ENCODE measurements at regions not wholly inside any gene's neighbourhood (a gene's known extent, or its start where the extent isn't known, plus 50 kb on each side); places are given as distances from the start of the nearest gene placed in this dataset.
A peak's percentile ranks its signal among the peaks of the same experiment; 100 is the strongest.

- H3K36me3 ChIP-seq: no peaks in the 10 kb centered on the region
- no peak overlapping the region for H3K27ac ChIP-seq
- no peak for DNase-seq (ENCODE audit: low spot score)
- no peaks in the 10 kb centered on the region for H4K20me1 ChIP-seq (ENCODE audit: low read depth)
- no peak overlapping the region for H3K9ac ChIP-seq
- no peak overlapping the region for H3K4me3 ChIP-seq
- H3K9me3 Mint-ChIP-seq: peaks cover 15% of the 10 kb centered on the region
- H2AFZ ChIP-seq (replicated peaks): no peak overlapping the region
- peaks cover 7% of the 10 kb centered on the region for H3K4me1 Mint-ChIP-seq
- no peaks in the 10 kb centered on the region for H3K4me1 ChIP-seq
- H3K79me2 ChIP-seq (ENCODE audit: low read depth): no peaks in the 10 kb centered on the region
- no peaks in the 10 kb centered on the region for H3F3A ChIP-seq (ENCODE audit: low read depth)
- H3K36me3 Mint-ChIP-seq: peaks cover 6% of the 10 kb centered on the region
- H3K9me3 ChIP-seq (ENCODE audit: low read depth): no peaks in the 10 kb centered on the region
- no peak overlapping the region for H3K4me3 Mint-ChIP-seq
- no peak overlapping the region for H3K4me2 ChIP-seq
- no peaks in the 10 kb centered on the region for H3K27me3 ChIP-seq
- TF ChIP-seq, protein P1, sequence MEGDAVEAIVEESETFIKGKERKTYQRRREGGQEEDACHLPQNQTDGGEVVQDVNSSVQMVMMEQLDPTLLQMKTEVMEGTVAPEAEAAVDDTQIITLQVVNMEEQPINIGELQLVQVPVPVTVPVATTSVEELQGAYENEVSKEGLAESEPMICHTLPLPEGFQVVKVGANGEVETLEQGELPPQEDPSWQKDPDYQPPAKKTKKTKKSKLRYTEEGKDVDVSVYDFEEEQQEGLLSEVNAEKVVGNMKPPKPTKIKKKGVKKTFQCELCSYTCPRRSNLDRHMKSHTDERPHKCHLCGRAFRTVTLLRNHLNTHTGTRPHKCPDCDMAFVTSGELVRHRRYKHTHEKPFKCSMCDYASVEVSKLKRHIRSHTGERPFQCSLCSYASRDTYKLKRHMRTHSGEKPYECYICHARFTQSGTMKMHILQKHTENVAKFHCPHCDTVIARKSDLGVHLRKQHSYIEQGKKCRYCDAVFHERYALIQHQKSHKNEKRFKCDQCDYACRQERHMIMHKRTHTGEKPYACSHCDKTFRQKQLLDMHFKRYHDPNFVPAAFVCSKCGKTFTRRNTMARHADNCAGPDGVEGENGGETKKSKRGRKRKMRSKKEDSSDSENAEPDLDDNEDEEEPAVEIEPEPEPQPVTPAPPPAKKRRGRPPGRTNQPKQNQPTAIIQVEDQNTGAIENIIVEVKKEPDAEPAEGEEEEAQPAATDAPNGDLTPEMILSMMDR (IDR thresholded peaks at IDR 0.05): no peak
- TF ChIP-seq EZH2phosphoT487 (IDR thresholded peaks at IDR 0.05): no peak
- TF ChIP-seq EZH2 (IDR thresholded peaks at IDR 0.05): no peak
- H3K27ac Mint-ChIP-seq: no peak overlapping the region
- H3K27me3 Mint-ChIP-seq (ENCODE audit: insufficient read depth, low read depth): peaks cover 5% of the 10 kb centered on the region
These were observed 182.8 kb downstream of the PIK3C3 start for GRCh38 chr18:42137693-42138375.

- H3K27me3 Mint-ChIP-seq (ENCODE audit: insufficient read depth, low read depth): peaks cover 5% of the 10 kb centered on the region
- Histone ChIP-seq H3K36me3 (no peaks in the 10 kb centered on the region), H4K20me1 (ENCODE audit: low read depth) (no peaks in the 10 kb centered on the region)
These were observed 186.4 kb downstream of the PIK3C3 start for GRCh38 chr18:42141439-42141838.

DNA sequence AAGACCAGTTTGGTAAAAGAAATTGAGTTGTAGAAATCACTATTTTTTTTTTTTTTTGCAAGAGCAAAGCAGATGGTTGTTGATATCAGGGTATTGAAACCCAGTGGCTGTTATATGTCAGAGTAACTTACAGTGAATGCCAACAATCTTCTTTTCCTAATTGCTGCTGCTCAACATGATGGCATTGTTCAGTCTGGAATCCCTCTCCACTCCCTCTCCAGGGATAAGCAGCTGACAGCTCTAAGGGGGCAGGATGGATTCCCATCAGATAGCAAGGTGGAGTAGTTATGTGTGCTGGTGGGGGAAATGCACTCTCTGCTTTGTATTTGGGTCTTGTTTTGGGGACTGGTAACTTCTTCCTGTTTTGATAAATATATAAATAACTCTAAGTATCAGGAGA, 200.0 kb downstream of the PIK3C3 start:
- Histone ChIP-seq H4K20me1 (ENCODE audit: low read depth) (no peaks in the 10 kb centered on the region), H3F3A (ENCODE audit: low read depth) (no peaks in the 10 kb centered on the region), H3K27me3 (no peaks in the 10 kb centered on the region), H3K4me1 (no peaks in the 10 kb centered on the region), H3K4me3 (no peak overlapping the region), H2AFZ (replicated peaks) (no peak overlapping the region), H3K9ac (no peak overlapping the region), H3K36me3 (no peaks in the 10 kb centered on the region), H3K4me2 (no peak overlapping the region), H3K27ac (no peak overlapping the region), H3K79me2 (ENCODE audit: low read depth) (no peaks in the 10 kb centered on the region), H3K9me3 (ENCODE audit: low read depth) (no peaks in the 10 kb centered on the region)
- H3K4me1 Mint-ChIP-seq: peaks cover 28% of the 10 kb centered on the region
- TF ChIP-seq, protein P1 (IDR thresholded peaks at IDR 0.05): no peak
- TF ChIP-seq EZH2 (IDR thresholded peaks at IDR 0.05): no peak
- TF ChIP-seq EZH2phosphoT487 (IDR thresholded peaks at IDR 0.05): no peak
- no peak overlapping the region for H3K4me3 Mint-ChIP-seq
- H3K9me3 Mint-ChIP-seq: no peaks in the 10 kb centered on the region
- peaks cover 4% of the 10 kb centered on the region for H3K36me3 Mint-ChIP-seq
- peak; percentile 31 for DNase-seq (ENCODE audit: low spot score)
- no peak overlapping the region for H3K27ac Mint-ChIP-seq
- peaks cover 6% of the 10 kb centered on the region for H3K27me3 Mint-ChIP-seq (ENCODE audit: insufficient read depth, low read depth)

More at GRCh38 chr18:42141439-42141838, 186.4 kb downstream of the PIK3C3 start:
- TF ChIP-seq, protein P1 (IDR thresholded peaks at IDR 0.05): peak; percentile 9
- TF ChIP-seq EZH2phosphoT487 (IDR thresholded peaks at IDR 0.05) (no peak), EZH2 (IDR thresholded peaks at IDR 0.05) (no peak)
- Mint-ChIP-seq H3K27ac (no peak overlapping the region), H3K4me1 (peaks cover 7% of the 10 kb centered on the region), H3K36me3 (peaks cover 6% of the 10 kb centered on the region), H3K4me3 (no peak overlapping the region), H3K9me3 (peaks cover 25% of the 10 kb centered on the region)
- no peaks in the 10 kb centered on the region for H3K27me3 ChIP-seq
- H3K4me3 ChIP-seq: no peak overlapping the region
- no peak overlapping the region for H3K27ac ChIP-seq
- no peaks in the 10 kb centered on the region for H3K79me2 ChIP-seq (ENCODE audit: low read depth)
- H3F3A ChIP-seq (ENCODE audit: low read depth): no peaks in the 10 kb centered on the region
- H3K9ac ChIP-seq: no peak overlapping the region
- DNase-seq (ENCODE audit: low spot score): no peak
- no peak overlapping the region for H2AFZ ChIP-seq (replicated peaks)
- no peaks in the 10 kb centered on the region for H3K9me3 ChIP-seq (ENCODE audit: low read depth)
- H3K4me2 ChIP-seq: no peak overlapping the region
- no peaks in the 10 kb centered on the region for H3K4me1 ChIP-seq

Measured in neural progenitor cell (in vitro differentiated cells).